ENCODE measurements at regions not wholly inside any gene's neighbourhood (a gene's known extent, or its start where the extent isn't known, plus 50 kb on each side); places are given as distances from the start of the nearest gene placed in this dataset.
"Not testable (repeated sequence)": the region's sequence is repeated elsewhere in the genome, so short reads cannot be mapped to it uniquely, and the experiment has no call there.

DNA sequence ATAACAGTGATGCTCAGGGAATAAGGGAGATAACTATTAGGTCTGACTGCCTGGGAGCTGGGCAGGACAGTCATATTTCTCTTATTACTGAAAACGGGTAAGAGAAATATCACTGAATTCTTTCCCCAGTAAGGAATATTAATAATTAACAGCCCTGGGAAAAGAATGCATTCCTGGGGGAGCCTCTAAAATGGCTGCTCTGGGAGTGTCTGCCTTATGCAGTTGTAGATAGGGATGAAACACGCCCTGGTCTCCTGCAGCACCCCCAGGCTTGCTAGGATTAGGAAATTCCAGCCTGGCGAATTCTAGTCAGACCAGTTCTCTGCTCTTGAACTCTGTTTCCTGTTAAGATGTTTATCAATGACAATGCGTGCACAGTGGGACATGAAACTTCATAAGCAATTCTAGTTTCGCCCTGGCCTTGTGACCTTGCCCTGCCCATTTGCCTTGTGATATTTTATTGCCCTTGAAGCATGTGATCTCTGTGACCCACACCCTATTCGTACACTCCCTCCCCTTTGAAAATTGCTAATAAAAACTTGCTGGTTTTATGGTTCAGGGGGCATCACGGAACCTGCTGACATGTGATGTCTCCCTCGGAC is 170.6 kb upstream of the NABP1 start:
- H3K27ac ChIP-seq (ENCODE audit: insufficient read depth, low read depth, low read length); H3K36me3 ChIP-seq (ENCODE audit: control insufficient read depth in 2 of 2, extremely low read depth in 1 of 2, insufficient read depth in 2 of 2, low read length in 2 of 2); H3K9ac ChIP-seq (replicated peaks; ENCODE audit: extremely low read depth, insufficient read depth, low read length); H2AFZ ChIP-seq (ENCODE audit: low read depth, low read length); H3K4me2 ChIP-seq (ENCODE audit: insufficient read depth, low read length); H3K4me1 ChIP-seq (ENCODE audit: control insufficient read depth, extremely low read depth, insufficient read depth, low read length); intact Hi-C loops (cut with micrococcal nuclease); H3K4me3 ChIP-seq (replicated peaks in 1 of 3; ENCODE audit: insufficient read depth in 1 of 3, low read depth in 1 of 3, low read length in 3 of 3); H3K27me3 ChIP-seq (ENCODE audit: control insufficient read depth in 2 of 2, insufficient read depth in 2 of 2, low read length in 2 of 2); H3K9me1 ChIP-seq (replicated peaks; ENCODE audit: control insufficient read depth, extremely low read depth, insufficient read depth, low read length); H3K9me3 ChIP-seq (replicated peaks; ENCODE audit: control insufficient read depth, insufficient read depth, low read length); BruUV-seq (replicated peaks); FAIRE-seq; H3K79me2 ChIP-seq (ENCODE audit: control insufficient read depth, insufficient read depth, low read length); DNase-seq (ENCODE audit: low read depth, low spot score); dilution Hi-C loops (cut with MboI; ENCODE audit: extremely low pct_ligation_motif_present, low sequenced_read_pairs); H4K20me1 ChIP-seq (replicated peaks; ENCODE audit: control insufficient read depth, extremely low read depth, insufficient read depth, low read length): not testable (repeated sequence)
- CTCF ChIA-PET = interaction anchor here (2.3 kb wide), 1 partner anchor 289 kb away, joined by 11 read pairs; no protein-coding TSS in a partner anchor
- POLR2A ChIA-PET = interaction anchor here (0.6 kb wide), 1 partner anchor 451 kb away, joined by 3 read pairs; no protein-coding TSS in a partner anchor

- intact Hi-C loops (cut with micrococcal nuclease) = no loop called here
Observed at GRCh38 chr2:191508738-191509137, 169.2 kb upstream of the NABP1 start.

More at GRCh38 chr2:191508738-191509137, 169.2 kb upstream of the NABP1 start:
- H3K36me3 ChIP-seq (ENCODE audit: control insufficient read depth in 2 of 2, extremely low read depth in 1 of 2, insufficient read depth in 2 of 2, low read length in 2 of 2) = no peaks in the 10 kb centered on the region
- no peaks in the 10 kb centered on the region for H3K4me1 ChIP-seq (ENCODE audit: control insufficient read depth, extremely low read depth, insufficient read depth, low read length)
- no peaks in the 10 kb centered on the region for H3K79me2 ChIP-seq (ENCODE audit: control insufficient read depth, insufficient read depth, low read length)
- CTCF ChIA-PET = interaction anchor here (1.4 to 5.5 kb wide), 4 partner anchors 13 to 344 kb away, joined by 3 to 33 read pairs (median 8); no protein-coding TSS in a partner anchor
- H3K9me3 ChIP-seq (replicated peaks; ENCODE audit: control insufficient read depth, insufficient read depth, low read length) = no peaks in the 10 kb centered on the region
- POLR2A ChIA-PET = no interaction called here
- H3K4me3 ChIP-seq (replicated peaks in 1 of 3; ENCODE audit: insufficient read depth in 1 of 3, low read depth in 1 of 3, low read length in 3 of 3) = no peak overlapping the region
- H3K4me2 ChIP-seq (ENCODE audit: insufficient read depth, low read length) = no peak overlapping the region
- H3K9me1 ChIP-seq (replicated peaks; ENCODE audit: control insufficient read depth, extremely low read depth, insufficient read depth, low read length) = no peaks in the 10 kb centered on the region
- dilution Hi-C loops (cut with MboI; ENCODE audit: extremely low pct_ligation_motif_present, low sequenced_read_pairs) = no loop called here
- DNase-seq (ENCODE audit: low read depth, low spot score) = no peak
- FAIRE-seq = peak; percentile 46
- H2AFZ ChIP-seq (ENCODE audit: low read depth, low read length) = no peak overlapping the region
- H3K9ac ChIP-seq (replicated peaks; ENCODE audit: extremely low read depth, insufficient read depth, low read length) = no peak overlapping the region
- TF ChIP-seq JUN (IDR thresholded peaks at IDR 0.05; ENCODE audit: borderline replicate concordance, insufficient read depth, insufficient read length, low read depth) = no peak
- TF ChIP-seq POLR2AphosphoS5 (IDR thresholded peaks at IDR 0.05; ENCODE audit: insufficient read depth, low read depth, low read length) = no peak
- no peak for TF ChIP-seq EZH2 (IDR thresholded peaks at IDR 0.05; ENCODE audit: borderline replicate concordance, low read depth, low read length, severe bottlenecking)
- TF ChIP-seq FOS (IDR thresholded peaks at IDR 0.05; ENCODE audit: borderline replicate concordance, insufficient read depth, low read length) = no peak
- no peak for TF ChIP-seq GATA2 (IDR thresholded peaks at IDR 0.05; ENCODE audit: insufficient read depth, insufficient read length, low read depth, low read length)
- TF ChIP-seq CTCF (IDR thresholded peaks at IDR 0.05; ENCODE audit: extremely low read depth in 1 of 2, insufficient read depth in 1 of 2, low read depth in 1 of 2, low read length in 2 of 2) = no peak
- no peak for TF ChIP-seq MYC (IDR thresholded peaks at IDR 0.05; ENCODE audit: low read depth, low read length)
- TF ChIP-seq, protein P1, sequence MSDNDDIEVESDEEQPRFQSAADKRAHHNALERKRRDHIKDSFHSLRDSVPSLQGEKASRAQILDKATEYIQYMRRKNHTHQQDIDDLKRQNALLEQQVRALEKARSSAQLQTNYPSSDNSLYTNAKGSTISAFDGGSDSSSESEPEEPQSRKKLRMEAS (IDR thresholded peaks at IDR 0.05; ENCODE audit: insufficient read depth, insufficient read length) = no peak
- no peak for TF ChIP-seq POLR2A (IDR thresholded peaks at IDR 0.05; ENCODE audit: low read depth, low read length)
- no peaks in the 10 kb centered on the region for H4K20me1 ChIP-seq (replicated peaks; ENCODE audit: control insufficient read depth, extremely low read depth, insufficient read depth, low read length)
- no peak overlapping the region for H3K27ac ChIP-seq (ENCODE audit: insufficient read depth, low read depth, low read length)
- no TSS peak for BruUV-seq (replicated peaks)
- H3K27me3 ChIP-seq (ENCODE audit: control insufficient read depth in 2 of 2, insufficient read depth in 2 of 2, low read length in 2 of 2) = no peaks in the 10 kb centered on the region

All from endothelial cell of umbilical vein (primary cell).